ENCODE measurements at regions not wholly inside any gene's neighbourhood (a gene's known extent, or its start where the extent isn't known, plus 50 kb on each side); places are given as distances from the start of the nearest gene placed in this dataset.

- no peak for TF ChIP-seq ZBTB43 (CRISPR knock-in tag; IDR thresholded peaks at IDR 0.05)
- TF ChIP-seq RORB (CRISPR knock-in tag; IDR thresholded peaks at IDR 0.05), result no peak
- no peak for TF ChIP-seq GTF2I (CRISPR knock-in tag; conservative IDR thresholded peaks at IDR 0.05)
- no peak for TF ChIP-seq ZNF671 (CRISPR knock-in tag; IDR thresholded peaks at IDR 0.05)
- TF ChIP-seq, protein P1, sequence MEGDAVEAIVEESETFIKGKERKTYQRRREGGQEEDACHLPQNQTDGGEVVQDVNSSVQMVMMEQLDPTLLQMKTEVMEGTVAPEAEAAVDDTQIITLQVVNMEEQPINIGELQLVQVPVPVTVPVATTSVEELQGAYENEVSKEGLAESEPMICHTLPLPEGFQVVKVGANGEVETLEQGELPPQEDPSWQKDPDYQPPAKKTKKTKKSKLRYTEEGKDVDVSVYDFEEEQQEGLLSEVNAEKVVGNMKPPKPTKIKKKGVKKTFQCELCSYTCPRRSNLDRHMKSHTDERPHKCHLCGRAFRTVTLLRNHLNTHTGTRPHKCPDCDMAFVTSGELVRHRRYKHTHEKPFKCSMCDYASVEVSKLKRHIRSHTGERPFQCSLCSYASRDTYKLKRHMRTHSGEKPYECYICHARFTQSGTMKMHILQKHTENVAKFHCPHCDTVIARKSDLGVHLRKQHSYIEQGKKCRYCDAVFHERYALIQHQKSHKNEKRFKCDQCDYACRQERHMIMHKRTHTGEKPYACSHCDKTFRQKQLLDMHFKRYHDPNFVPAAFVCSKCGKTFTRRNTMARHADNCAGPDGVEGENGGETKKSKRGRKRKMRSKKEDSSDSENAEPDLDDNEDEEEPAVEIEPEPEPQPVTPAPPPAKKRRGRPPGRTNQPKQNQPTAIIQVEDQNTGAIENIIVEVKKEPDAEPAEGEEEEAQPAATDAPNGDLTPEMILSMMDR (IDR thresholded peaks at IDR 0.05), result no peak
These were observed 78.4 kb upstream of the POU3F1 start (continued) for GRCh38 chr1:38125016-38125415.

- ATAC-seq, result no peak
These were observed 77.0 kb upstream of the POU3F1 start for GRCh38 chr1:38123356-38124135.

More at GRCh38 chr1:38123356-38124135, 77.0 kb upstream of the POU3F1 start:
- Mint-ChIP-seq H3K27me3 (ENCODE audit: low read depth) (no peaks in the 10 kb centered on the region; the same call in 1 of the 2 replicates), H3K4me1 (peaks cover 33% of the 10 kb centered on the region), H3K36me3 (no peaks in the 10 kb centered on the region), H3K27ac (no peak overlapping the region), H3K4me3 (no peak overlapping the region), H3K9me3 (no peaks in the 10 kb centered on the region)
- POLR2A ChIA-PET, result no interaction called here
- CTCF ChIA-PET, result interaction anchor here (0.5 to 1.0 kb wide), 3 partner anchors 13 to 83 kb away, joined by 4 read pairs; no protein-coding TSS in a partner anchor
- no peak for TF ChIP-seq FOXP1 (CRISPR knock-in tag; IDR thresholded peaks at IDR 0.05; ENCODE audit: borderline replicate concordance)
- TF ChIP-seq, protein P2, sequence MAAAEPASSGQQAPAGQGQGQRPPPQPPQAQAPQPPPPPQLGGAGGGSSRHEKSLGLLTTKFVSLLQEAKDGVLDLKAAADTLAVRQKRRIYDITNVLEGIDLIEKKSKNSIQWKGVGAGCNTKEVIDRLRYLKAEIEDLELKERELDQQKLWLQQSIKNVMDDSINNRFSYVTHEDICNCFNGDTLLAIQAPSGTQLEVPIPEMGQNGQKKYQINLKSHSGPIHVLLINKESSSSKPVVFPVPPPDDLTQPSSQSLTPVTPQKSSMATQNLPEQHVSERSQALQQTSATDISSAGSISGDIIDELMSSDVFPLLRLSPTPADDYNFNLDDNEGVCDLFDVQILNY (CRISPR knock-in tag; IDR thresholded peaks at IDR 0.05), result no peak
- no peak for TF ChIP-seq ZNF317 (CRISPR knock-in tag; IDR thresholded peaks at IDR 0.05; ENCODE audit: borderline replicate concordance, low read depth)
- no peak for TF ChIP-seq IRF2 (CRISPR knock-in tag; IDR thresholded peaks at IDR 0.05; ENCODE audit: borderline replicate concordance, low read depth)
- TF ChIP-seq GTF2I (CRISPR knock-in tag; conservative IDR thresholded peaks at IDR 0.05), result no peak
- TF ChIP-seq FOXP4 (CRISPR knock-in tag; IDR thresholded peaks at IDR 0.05), result no peak
- no peak for TF ChIP-seq NFATC4 (CRISPR knock-in tag; IDR thresholded peaks at IDR 0.05)
- no peak for TF ChIP-seq MYBL2 (CRISPR knock-in tag; IDR thresholded peaks at IDR 0.05)
- no peak for TF ChIP-seq ZNF416 (CRISPR knock-in tag; IDR thresholded peaks at IDR 0.05)
- TF ChIP-seq HMGA2 (CRISPR knock-in tag; IDR thresholded peaks at IDR 0.05), result no peak
- TF ChIP-seq ARID4B (CRISPR knock-in tag; IDR thresholded peaks at IDR 0.05; ENCODE audit: borderline replicate concordance), result no peak
- no peak for DNase-seq (ENCODE audit: low spot score)

Data from WTC11 (cell line).